OCI-LY1 (cell line): ENCODE measurements at regions not wholly inside any gene's neighbourhood (a gene's known extent, or its start where the extent isn't known, plus 50 kb on each side); places are given as distances from the start of the nearest gene placed in this dataset.

Source experiments
- H2AFZ ChIP-seq: fragments of 200-600 bp; sonication (generic), shearing (Covaris generic); 2 replicates; pipeline ENCODE4 v1.6.0; 2014; ENCODE audit warnings: antibody characterized with exemption, mild to moderate bottlenecking, low read length
- H3F3A ChIP-seq: fragments of 200-600 bp; sonication (generic), shearing (Covaris generic); 2 replicates; pipeline ENCODE4 v1.6.0; 2014; ENCODE audit warnings: mild to moderate bottlenecking, antibody characterized with exemption, low read length, moderate library complexity; ENCODE audit not compliant: insufficient read depth
- H3K27ac ChIP-seq: fragments of 200-600 bp; sonication (generic); 2 replicates; pipeline ENCODE4 v1.5.1; 2014; ENCODE audit warnings: low read length, mixed run types, mild to moderate bottlenecking, low read depth; ENCODE audit not compliant: poor library complexity, severe bottlenecking
- H3K27me3 ChIP-seq: fragments of 200-600 bp; sonication (generic); 2 replicates; pipeline ENCODE4 v1.6.0; 2014; ENCODE audit warnings: antibody characterized with exemption, mild to moderate bottlenecking, low read length, moderate library complexity; ENCODE audit not compliant: insufficient read depth
- H3K36me3 ChIP-seq: fragments of 200-600 bp; sonication (generic); 2 replicates; pipeline ENCODE4 v1.6.1; 2014; ENCODE audit warnings: mild to moderate bottlenecking, antibody characterized with exemption, low read length, moderate library complexity, mixed read lengths; ENCODE audit not compliant: insufficient read depth
- H3K4me1 ChIP-seq: fragments of 200-600 bp; sonication (generic); 2 replicates; pipeline ENCODE4 v1.5.1; 2014; ENCODE audit warnings: mild to moderate bottlenecking, low read length, moderate library complexity; ENCODE audit not compliant: insufficient read depth, severe bottlenecking
- H3K4me2 ChIP-seq: fragments of 200-600 bp; sonication (generic), shearing (Covaris generic); 2 replicates; pipeline ENCODE4 v1.6.1; 2014; ENCODE audit warnings: low read length
- H3K4me3 ChIP-seq: fragments of 200-600 bp; sonication (generic); 2 replicates; pipeline ENCODE4 v1.5.1; 2014; ENCODE audit warnings: low read length, low read depth, mild to moderate bottlenecking, mixed read lengths; ENCODE audit not compliant: poor library complexity, severe bottlenecking
- H3K79me2 ChIP-seq: fragments of 200-600 bp; shearing (Covaris generic); 2 replicates; pipeline ENCODE4 v1.6.1; 2016; ENCODE audit warnings: mixed run types, low read length, mixed read lengths; ENCODE audit not compliant: insufficient read depth
- H3K9ac ChIP-seq: fragments of 200-600 bp; sonication (generic), shearing (Covaris generic); 2 replicates; pipeline ENCODE4 v1.6.1; 2014; ENCODE audit warnings: mild to moderate bottlenecking, low read length, mixed read lengths
- H3K9me2 ChIP-seq: fragments of 200-600 bp; sonication (generic), shearing (Covaris generic); 2 replicates; pipeline ENCODE4 v1.6.1; 2014; ENCODE audit warnings: low read depth, mild to moderate bottlenecking, low read length, mixed read lengths
- H3K9me3 ChIP-seq: fragments of 200-600 bp; shearing (Covaris generic); 2 replicates; pipeline ENCODE4 v1.6.1; 2014; ENCODE audit warnings: low read length, mixed read lengths
- H4K20me1 ChIP-seq: fragments of 200-600 bp; sonication (generic), shearing (Covaris generic); 2 replicates; pipeline ENCODE4 v1.6.0; 2016; ENCODE audit warnings: mild to moderate bottlenecking, low read length; ENCODE audit not compliant: insufficient read depth
- EZH2 ChIP-seq: fragments of 200-600 bp; sonication (generic), shearing (Covaris generic); IDR thresholded peaks from 2 replicates; pipeline ENCODE4 v1.8.0; 2017; ENCODE audit warnings: borderline replicate concordance, mixed run types, mild to moderate bottlenecking, antibody characterized with exemption, low read length, moderate library complexity, mixed read lengths
- TF ChIP-seq, protein P1 (sequence below): fragments of 200-600 bp; sonication (generic), shearing (Covaris generic); IDR thresholded peaks from 2 replicates; pipeline ENCODE4 v1.5.1; 2017; ENCODE audit warnings: mild to moderate bottlenecking, antibody characterized with exemption, low read length, moderate library complexity, mixed read lengths

- Histone ChIP-seq H3K4me3 (no peak overlapping the region), H3K9me2 (no peaks in the 10 kb centered on the region), H3F3A (no peaks in the 10 kb centered on the region), H3K4me1 (no peaks in the 10 kb centered on the region), H3K79me2 (no peaks in the 10 kb centered on the region), H3K9me3 (no peaks in the 10 kb centered on the region), H3K36me3 (no peaks in the 10 kb centered on the region), H3K27me3 (no peaks in the 10 kb centered on the region), H3K9ac (no peak overlapping the region), H2AFZ (no peak overlapping the region), H3K4me2 (no peak overlapping the region), H3K27ac (no peak overlapping the region), H4K20me1 (no peaks in the 10 kb centered on the region)
- TF ChIP-seq, protein P1, sequence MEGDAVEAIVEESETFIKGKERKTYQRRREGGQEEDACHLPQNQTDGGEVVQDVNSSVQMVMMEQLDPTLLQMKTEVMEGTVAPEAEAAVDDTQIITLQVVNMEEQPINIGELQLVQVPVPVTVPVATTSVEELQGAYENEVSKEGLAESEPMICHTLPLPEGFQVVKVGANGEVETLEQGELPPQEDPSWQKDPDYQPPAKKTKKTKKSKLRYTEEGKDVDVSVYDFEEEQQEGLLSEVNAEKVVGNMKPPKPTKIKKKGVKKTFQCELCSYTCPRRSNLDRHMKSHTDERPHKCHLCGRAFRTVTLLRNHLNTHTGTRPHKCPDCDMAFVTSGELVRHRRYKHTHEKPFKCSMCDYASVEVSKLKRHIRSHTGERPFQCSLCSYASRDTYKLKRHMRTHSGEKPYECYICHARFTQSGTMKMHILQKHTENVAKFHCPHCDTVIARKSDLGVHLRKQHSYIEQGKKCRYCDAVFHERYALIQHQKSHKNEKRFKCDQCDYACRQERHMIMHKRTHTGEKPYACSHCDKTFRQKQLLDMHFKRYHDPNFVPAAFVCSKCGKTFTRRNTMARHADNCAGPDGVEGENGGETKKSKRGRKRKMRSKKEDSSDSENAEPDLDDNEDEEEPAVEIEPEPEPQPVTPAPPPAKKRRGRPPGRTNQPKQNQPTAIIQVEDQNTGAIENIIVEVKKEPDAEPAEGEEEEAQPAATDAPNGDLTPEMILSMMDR = no peak
- TF ChIP-seq EZH2 = no peak
These were observed 576.5 kb upstream of the PLXNA2 start for GRCh38 chr1:208820580-208821212.

DNA sequence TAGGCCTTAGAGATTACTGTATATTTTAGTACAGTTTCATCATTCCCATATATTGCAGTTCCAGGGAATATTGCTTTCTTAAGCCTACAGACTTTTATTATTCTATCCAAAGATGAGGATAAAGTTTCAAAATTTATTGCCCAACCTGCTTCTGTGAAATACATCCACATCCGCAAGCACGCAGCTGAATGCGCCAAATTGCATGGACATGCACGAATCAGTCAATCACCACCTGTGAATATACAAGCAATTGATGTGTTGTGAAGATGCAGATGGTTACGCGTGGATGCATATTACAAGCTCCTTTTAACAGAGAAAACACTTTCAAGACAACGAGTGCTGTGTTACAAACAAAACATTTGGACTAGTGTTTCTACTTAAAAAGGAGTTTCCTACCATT lies 577.8 kb upstream of the PLXNA2 start:
- no peak overlapping the region for H3K4me2 ChIP-seq
- H2AFZ ChIP-seq = no peak overlapping the region
- no peaks in the 10 kb centered on the region for H3K9me3 ChIP-seq
- no peaks in the 10 kb centered on the region for H3F3A ChIP-seq
- H3K9me2 ChIP-seq = no peaks in the 10 kb centered on the region
- no peak overlapping the region for H3K9ac ChIP-seq
- TF ChIP-seq, protein P1 = no peak
- TF ChIP-seq EZH2 = no peak
- no peaks in the 10 kb centered on the region for H3K79me2 ChIP-seq
- H3K4me1 ChIP-seq = no peaks in the 10 kb centered on the region
- no peaks in the 10 kb centered on the region for H3K36me3 ChIP-seq
- no peak overlapping the region for H3K27ac ChIP-seq
- H3K4me3 ChIP-seq = no peak overlapping the region
- H4K20me1 ChIP-seq = no peaks in the 10 kb centered on the region
- no peaks in the 10 kb centered on the region for H3K27me3 ChIP-seq

DNA sequence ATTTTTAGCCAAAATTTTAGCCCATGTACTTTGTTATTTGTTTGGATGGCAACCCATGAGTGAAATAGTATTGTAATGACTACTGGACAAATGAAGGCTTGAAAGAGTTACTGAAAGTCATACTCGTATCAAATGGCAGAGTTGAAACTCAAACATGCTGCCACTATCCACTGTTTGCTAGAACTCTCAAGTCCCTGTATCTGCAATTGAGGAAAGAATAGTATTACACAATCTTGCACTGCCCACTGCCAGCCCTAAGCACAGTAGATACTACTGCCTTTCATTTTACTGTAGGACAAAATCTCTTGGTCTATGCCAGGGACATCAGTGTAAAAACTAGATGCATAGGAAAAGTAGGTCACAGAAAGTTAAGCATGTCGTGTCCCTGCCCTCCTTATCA lies 581.1 kb upstream of the PLXNA2 start:
- Histone ChIP-seq H3K27me3 (no peaks in the 10 kb centered on the region), H2AFZ (no peak overlapping the region), H3K4me3 (no peak overlapping the region), H3K9me2 (no peaks in the 10 kb centered on the region), H3K4me2 (no peak overlapping the region), H3K4me1 (no peaks in the 10 kb centered on the region), H3K9ac (no peak overlapping the region), H4K20me1 (no peaks in the 10 kb centered on the region), H3F3A (no peaks in the 10 kb centered on the region), H3K79me2 (no peaks in the 10 kb centered on the region), H3K9me3 (no peaks in the 10 kb centered on the region), H3K36me3 (no peaks in the 10 kb centered on the region), H3K27ac (no peak overlapping the region)
- TF ChIP-seq, protein P1 = no peak
- TF ChIP-seq EZH2 = no peak
